ENCODE measurements at regions not wholly inside any gene's neighbourhood (a gene's known extent, or its start where the extent isn't known, plus 50 kb on each side); places are given as distances from the start of the nearest gene placed in this dataset.
"Not testable (repeated sequence)": the region's sequence is repeated elsewhere in the genome, so short reads cannot be mapped to it uniquely, and the experiment has no call there.

GRCh38 chr1:146688893-146689292 is 249.2 kb upstream of the NBPF12 start:
- H3K79me2 ChIP-seq (ENCODE audit: control insufficient read depth, insufficient read depth, low read length); H3K27ac Mint-ChIP-seq; POLR2A ChIA-PET; H3K4me1 ChIP-seq (ENCODE audit: control insufficient read depth in 2 of 2, insufficient read depth in 2 of 2, low read length in 2 of 2); H3K27ac ChIP-seq (ENCODE audit: low read length in 2 of 2); intact Hi-C loops (cut with micrococcal nuclease); H3K27me3 Mint-ChIP-seq; H3K27me3 ChIP-seq (replicated peaks in 1 of 4; ENCODE audit: control extremely low read depth in 1 of 4, control insufficient read depth in 3 of 4, insufficient read depth in 4 of 4, low read length in 3 of 4); H3K4me1 Mint-ChIP-seq; H2AFZ ChIP-seq (ENCODE audit: insufficient read depth, low read depth, low read length, poor library complexity, severe bottlenecking); H3K4me3 ChIP-seq (ENCODE audit: control extremely low read depth in 1 of 5, extremely low read depth in 1 of 5, insufficient read depth in 1 of 5, low read depth in 2 of 5, low read length in 4 of 5); CTCF ChIA-PET; H3K9me3 ChIP-seq (ENCODE audit: control extremely low read depth in 1 of 3, control insufficient read depth in 2 of 3, insufficient read depth in 1 of 3, low read length in 2 of 3); ATAC-seq (ENCODE audit: low read depth); H3K4me2 ChIP-seq (replicated peaks; ENCODE audit: low read depth, low read length, poor library complexity, severe bottlenecking); H4K20me1 ChIP-seq (ENCODE audit: control insufficient read depth, insufficient read depth, low read length, poor library complexity, severe bottlenecking); DNase-seq; H3K9ac ChIP-seq (ENCODE audit: low read length); H3K36me3 ChIP-seq (replicated peaks in 1 of 2; ENCODE audit: control extremely low read depth in 1 of 2, control insufficient read depth in 1 of 2, extremely low read depth in 1 of 2, insufficient read depth in 2 of 2, low read length in 1 of 2); H3K4me3 Mint-ChIP-seq; H3K9me3 Mint-ChIP-seq (ENCODE audit: insufficient read depth): not testable (repeated sequence)
- no CpG with 5 or more reads among the region's 3 CpGs for whole genome bisulfite sequencing (ENCODE audit: insufficient coverage)

- H3K4me1 ChIP-seq (ENCODE audit: control insufficient read depth in 2 of 2, insufficient read depth in 2 of 2, low read length in 2 of 2); H3K9me3 Mint-ChIP-seq (ENCODE audit: insufficient read depth); H3K9ac ChIP-seq (ENCODE audit: low read length); H3K79me2 ChIP-seq (ENCODE audit: control insufficient read depth, insufficient read depth, low read length); H3K36me3 ChIP-seq (replicated peaks in 1 of 2; ENCODE audit: control extremely low read depth in 1 of 2, control insufficient read depth in 1 of 2, extremely low read depth in 1 of 2, insufficient read depth in 2 of 2, low read length in 1 of 2); H3K4me3 Mint-ChIP-seq; H3K4me1 Mint-ChIP-seq; ATAC-seq (ENCODE audit: low read depth); POLR2A ChIA-PET; H3K9me3 ChIP-seq (ENCODE audit: control extremely low read depth in 1 of 3, control insufficient read depth in 2 of 3, insufficient read depth in 1 of 3, low read length in 2 of 3); H3K27me3 ChIP-seq (replicated peaks in 1 of 4; ENCODE audit: control extremely low read depth in 1 of 4, control insufficient read depth in 3 of 4, insufficient read depth in 4 of 4, low read length in 3 of 4); H3K4me3 ChIP-seq (ENCODE audit: control extremely low read depth in 1 of 5, extremely low read depth in 1 of 5, insufficient read depth in 1 of 5, low read depth in 2 of 5, low read length in 4 of 5); H3K27me3 Mint-ChIP-seq; H4K20me1 ChIP-seq (ENCODE audit: control insufficient read depth, insufficient read depth, low read length, poor library complexity, severe bottlenecking); CTCF ChIA-PET; H3K27ac Mint-ChIP-seq; intact Hi-C loops (cut with micrococcal nuclease); DNase-seq; H3K4me2 ChIP-seq (replicated peaks; ENCODE audit: low read depth, low read length, poor library complexity, severe bottlenecking); H2AFZ ChIP-seq (ENCODE audit: insufficient read depth, low read depth, low read length, poor library complexity, severe bottlenecking); H3K27ac ChIP-seq (ENCODE audit: low read length in 2 of 2): not testable (repeated sequence)
- WGBS (ENCODE audit: insufficient coverage), result no CpG with 5 or more reads among the region's 4 CpGs
Observed at GRCh38 chr1:146686777-146687366, 251.3 kb upstream of the NBPF12 start.

GRCh38 chr1:146683126-146683429 is 255.0 kb upstream of the NBPF12 start:
- H3K79me2 ChIP-seq (ENCODE audit: control insufficient read depth, insufficient read depth, low read length); DNase-seq; intact Hi-C loops (cut with micrococcal nuclease); CTCF ChIA-PET; H4K20me1 ChIP-seq (ENCODE audit: control insufficient read depth, insufficient read depth, low read length, poor library complexity, severe bottlenecking); H3K36me3 ChIP-seq (replicated peaks in 1 of 2; ENCODE audit: control extremely low read depth in 1 of 2, control insufficient read depth in 1 of 2, extremely low read depth in 1 of 2, insufficient read depth in 2 of 2, low read length in 1 of 2); H3K27me3 ChIP-seq (replicated peaks in 1 of 4; ENCODE audit: control extremely low read depth in 1 of 4, control insufficient read depth in 3 of 4, insufficient read depth in 4 of 4, low read length in 3 of 4); H2AFZ ChIP-seq (ENCODE audit: insufficient read depth, low read depth, low read length, poor library complexity, severe bottlenecking); ATAC-seq (ENCODE audit: low read depth); H3K4me1 ChIP-seq (ENCODE audit: control insufficient read depth in 2 of 2, insufficient read depth in 2 of 2, low read length in 2 of 2); H3K4me3 ChIP-seq (ENCODE audit: control extremely low read depth in 1 of 5, extremely low read depth in 1 of 5, insufficient read depth in 1 of 5, low read depth in 2 of 5, low read length in 4 of 5); H3K9me3 ChIP-seq (ENCODE audit: control extremely low read depth in 1 of 3, control insufficient read depth in 2 of 3, insufficient read depth in 1 of 3, low read length in 2 of 3); H3K9me3 Mint-ChIP-seq (ENCODE audit: insufficient read depth); H3K9ac ChIP-seq (ENCODE audit: low read length); POLR2A ChIA-PET; H3K4me3 Mint-ChIP-seq; H3K4me2 ChIP-seq (replicated peaks; ENCODE audit: low read depth, low read length, poor library complexity, severe bottlenecking); H3K27ac ChIP-seq (ENCODE audit: low read length in 2 of 2); H3K4me1 Mint-ChIP-seq; H3K27me3 Mint-ChIP-seq; H3K27ac Mint-ChIP-seq: not testable (repeated sequence)
- no CpG with 5 or more reads among the region's 5 CpGs for WGBS (ENCODE audit: insufficient coverage)

GRCh38 chr1:146682227-146683125 is 255.6 kb upstream of the NBPF12 start:
- no CpG with 5 or more reads among the region's 11 CpGs for WGBS (ENCODE audit: insufficient coverage)
- POLR2A ChIA-PET; H3K9me3 Mint-ChIP-seq (ENCODE audit: insufficient read depth); ATAC-seq (ENCODE audit: low read depth); H3K4me1 ChIP-seq (ENCODE audit: control insufficient read depth in 2 of 2, insufficient read depth in 2 of 2, low read length in 2 of 2); H3K27ac Mint-ChIP-seq; H3K4me3 Mint-ChIP-seq; H3K36me3 ChIP-seq (replicated peaks in 1 of 2; ENCODE audit: control extremely low read depth in 1 of 2, control insufficient read depth in 1 of 2, extremely low read depth in 1 of 2, insufficient read depth in 2 of 2, low read length in 1 of 2); H3K27ac ChIP-seq (ENCODE audit: low read length in 2 of 2); H3K4me1 Mint-ChIP-seq; H3K79me2 ChIP-seq (ENCODE audit: control insufficient read depth, insufficient read depth, low read length); H3K9ac ChIP-seq (ENCODE audit: low read length); intact Hi-C loops (cut with micrococcal nuclease); H3K4me3 ChIP-seq (ENCODE audit: control extremely low read depth in 1 of 5, extremely low read depth in 1 of 5, insufficient read depth in 1 of 5, low read depth in 2 of 5, low read length in 4 of 5); H3K27me3 Mint-ChIP-seq; H2AFZ ChIP-seq (ENCODE audit: insufficient read depth, low read depth, low read length, poor library complexity, severe bottlenecking); H4K20me1 ChIP-seq (ENCODE audit: control insufficient read depth, insufficient read depth, low read length, poor library complexity, severe bottlenecking); CTCF ChIA-PET; H3K27me3 ChIP-seq (replicated peaks in 1 of 4; ENCODE audit: control extremely low read depth in 1 of 4, control insufficient read depth in 3 of 4, insufficient read depth in 4 of 4, low read length in 3 of 4); H3K4me2 ChIP-seq (replicated peaks; ENCODE audit: low read depth, low read length, poor library complexity, severe bottlenecking); H3K9me3 ChIP-seq (ENCODE audit: control extremely low read depth in 1 of 3, control insufficient read depth in 2 of 3, insufficient read depth in 1 of 3, low read length in 2 of 3); DNase-seq: not testable (repeated sequence)

All from B cell (primary cell).